NCI-H2107 treated with DMSO at 0.1 percent for 48 hours (cell line): ENCODE measurements at regions not wholly inside any gene's neighbourhood (a gene's known extent, or its start where the extent isn't known, plus 50 kb on each side); places are given as distances from the start of the nearest gene placed in this dataset.

Source experiments
- DNase-seq: peaks from one replicate; lab custom pipeline; 2025; ENCODE audit not compliant: unreplicated experiment; lab: John Stamatoyannopoulos, UW

- no peak for DNase-seq
Measured at GRCh38 chr12:91974541-91975085, 171.0 kb downstream of the BTG1 start.

DNA sequence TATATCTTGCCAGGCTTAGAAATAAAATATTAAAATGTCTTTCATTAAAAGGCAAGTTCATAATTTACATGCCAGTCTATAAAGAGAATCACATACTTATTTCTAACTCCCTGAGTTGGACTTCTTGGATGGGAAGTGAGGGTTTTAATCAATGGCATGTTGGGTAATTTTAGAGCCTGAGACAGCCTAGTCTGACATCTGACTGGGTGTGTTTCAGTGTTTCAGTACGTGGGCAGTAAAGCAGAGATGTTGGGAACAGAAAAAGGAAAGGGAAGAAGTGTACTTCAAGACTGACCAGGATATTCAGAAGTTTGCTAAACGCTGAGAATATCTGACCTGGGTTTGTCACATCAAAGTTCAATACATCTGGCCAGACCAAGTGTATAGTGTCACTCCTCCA, 171.8 kb downstream of the BTG1 start:
- no peak for DNase-seq

GRCh38 chr12:91972896-91973295, 172.8 kb downstream of the BTG1 start:
- DNase-seq, result no peak

- no peak for DNase-seq
Measured at GRCh38 chr12:91968777-91969171, 176.9 kb downstream of the BTG1 start.

- no peak for DNase-seq
Measured at GRCh38 chr12:91968076-91968776, 177.4 kb downstream of the BTG1 start.

DNA sequence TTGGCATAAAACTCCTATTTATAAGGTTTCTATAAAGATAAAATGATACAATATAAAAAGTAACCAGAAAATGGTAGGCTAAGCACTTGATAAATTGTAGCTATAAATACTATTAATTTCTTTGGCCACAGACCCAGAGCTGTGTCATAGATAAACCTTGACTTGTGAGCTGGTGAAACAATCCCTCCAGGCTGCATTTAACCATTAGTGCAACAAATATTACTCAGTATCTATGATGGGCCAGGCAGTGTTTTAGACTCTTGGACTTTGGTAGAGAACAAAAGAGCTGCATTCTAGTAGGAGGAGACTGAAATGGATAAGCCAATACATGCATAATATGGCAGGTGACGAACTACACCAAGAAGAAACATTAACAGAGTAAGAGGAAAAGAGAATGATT, 178.1 kb downstream of the BTG1 start:
- DNase-seq, result no peak

GRCh38 chr12:91965781-91966180, 179.9 kb downstream of the BTG1 start:
- no peak for DNase-seq

DNA sequence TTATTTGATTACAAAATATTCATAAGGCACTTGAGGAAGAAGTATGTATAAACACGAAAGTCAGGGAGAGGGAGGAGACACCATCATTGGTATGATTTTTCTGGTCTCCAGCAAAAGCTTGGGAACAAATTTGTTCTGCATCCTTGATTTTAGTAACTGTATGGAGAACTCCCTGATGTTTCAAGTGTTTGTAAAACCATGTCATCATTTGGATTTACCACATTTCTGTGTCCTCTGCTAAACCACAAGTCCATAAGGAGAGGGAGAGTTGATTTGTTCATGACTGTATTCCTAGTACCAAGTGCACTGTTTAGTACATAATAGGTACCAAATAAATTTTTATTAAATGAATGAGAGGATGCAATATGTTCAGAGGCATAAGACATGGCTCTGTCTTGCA, 181.1 kb downstream of the BTG1 start:
- DNase-seq, result no peak

GRCh38 chr12:91959220-91959619, 186.4 kb downstream of the BTG1 start:
- DNase-seq, result no peak

DNA sequence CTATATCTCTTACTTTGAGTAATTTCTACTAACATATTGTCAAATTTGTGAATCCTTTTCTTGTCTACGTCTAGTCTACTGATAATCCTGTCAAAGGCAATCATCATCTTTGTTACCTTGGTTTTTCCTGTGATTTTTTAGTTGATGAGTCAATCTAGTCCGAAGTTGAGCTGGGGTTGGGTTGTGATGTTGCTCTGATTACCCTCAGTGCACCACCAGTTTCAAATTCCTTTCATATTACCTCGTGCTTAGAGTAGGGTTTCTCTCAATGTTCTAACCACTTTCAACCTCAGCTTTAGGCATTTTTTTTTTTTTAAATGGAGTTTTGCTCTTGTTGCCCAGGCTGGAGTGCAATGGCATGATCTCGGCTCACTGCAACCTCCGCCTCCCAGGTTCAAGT, 186.8 kb downstream of the BTG1 start:
- DNase-seq, result no peak

DNA sequence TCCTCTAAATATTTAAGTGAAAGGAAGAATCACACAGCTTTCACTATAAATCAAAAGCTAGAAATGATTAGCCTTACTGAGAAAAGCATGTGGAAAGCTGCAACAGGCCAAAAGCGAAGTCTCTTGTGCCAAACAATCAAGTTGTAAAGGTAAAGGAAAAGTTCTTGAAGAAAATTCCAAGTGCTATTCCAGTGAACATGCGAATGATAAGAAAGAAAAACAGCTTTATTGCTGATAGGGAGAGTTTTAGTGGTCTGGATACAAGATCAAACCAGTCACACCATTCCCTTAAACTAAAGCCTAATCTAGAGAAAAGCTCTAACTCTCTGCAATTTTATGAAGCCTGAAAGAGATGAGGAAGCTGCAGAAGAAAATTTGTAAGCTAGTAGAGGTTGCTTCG, 190.9 kb downstream of the BTG1 start:
- no peak for DNase-seq

GRCh38 chr12:91954326-91954725, 191.3 kb downstream of the BTG1 start:
- DNase-seq, result no peak

DNA sequence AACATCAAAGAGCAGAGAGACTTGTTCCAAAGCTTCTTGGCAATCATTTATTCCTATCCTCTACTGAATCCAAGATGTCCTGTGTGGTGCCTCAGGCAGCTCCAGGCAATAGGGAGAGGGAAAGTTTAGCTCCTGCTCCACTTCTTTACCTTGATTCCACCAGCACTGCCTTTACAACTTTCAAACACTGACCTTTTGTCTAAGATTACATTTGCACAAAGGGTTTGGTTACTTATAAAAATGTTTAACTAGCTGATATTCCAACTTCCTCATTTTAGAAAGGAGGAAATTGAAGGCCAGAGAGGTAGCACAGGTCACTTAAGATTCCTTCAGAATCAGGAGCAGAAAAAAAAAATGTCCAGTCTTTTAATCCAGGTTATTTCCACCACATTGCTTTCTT, 192.7 kb downstream of the BTG1 start:
- no peak for DNase-seq

- DNase-seq, result no peak
Measured at GRCh38 chr12:91951571-91951970, 194.1 kb downstream of the BTG1 start.

GRCh38 chr12:91948504-91948903, 197.1 kb downstream of the BTG1 start:
- no peak for DNase-seq

DNA sequence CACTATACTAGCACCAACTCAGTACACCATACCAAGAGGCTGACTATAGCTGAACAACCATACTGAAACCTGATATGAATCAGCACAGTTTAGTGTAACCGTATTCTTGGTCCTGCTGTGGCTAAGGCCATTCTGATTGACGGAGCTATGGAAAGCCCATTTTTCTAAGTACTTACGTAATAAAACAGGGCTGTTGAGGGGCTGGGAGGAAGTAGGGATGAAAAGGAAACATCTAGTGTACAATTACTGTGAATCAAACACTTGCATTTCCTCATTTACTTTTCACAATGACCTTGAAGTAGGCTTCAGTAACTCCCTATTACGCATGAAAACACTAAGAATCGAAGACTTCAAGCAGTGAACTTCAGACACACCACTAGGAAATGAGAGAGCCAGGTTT, 198.2 kb downstream of the BTG1 start:
- no peak for DNase-seq

- no peak for DNase-seq
Measured at GRCh38 chr12:91944637-91945036, 201.0 kb downstream of the BTG1 start.

DNA sequence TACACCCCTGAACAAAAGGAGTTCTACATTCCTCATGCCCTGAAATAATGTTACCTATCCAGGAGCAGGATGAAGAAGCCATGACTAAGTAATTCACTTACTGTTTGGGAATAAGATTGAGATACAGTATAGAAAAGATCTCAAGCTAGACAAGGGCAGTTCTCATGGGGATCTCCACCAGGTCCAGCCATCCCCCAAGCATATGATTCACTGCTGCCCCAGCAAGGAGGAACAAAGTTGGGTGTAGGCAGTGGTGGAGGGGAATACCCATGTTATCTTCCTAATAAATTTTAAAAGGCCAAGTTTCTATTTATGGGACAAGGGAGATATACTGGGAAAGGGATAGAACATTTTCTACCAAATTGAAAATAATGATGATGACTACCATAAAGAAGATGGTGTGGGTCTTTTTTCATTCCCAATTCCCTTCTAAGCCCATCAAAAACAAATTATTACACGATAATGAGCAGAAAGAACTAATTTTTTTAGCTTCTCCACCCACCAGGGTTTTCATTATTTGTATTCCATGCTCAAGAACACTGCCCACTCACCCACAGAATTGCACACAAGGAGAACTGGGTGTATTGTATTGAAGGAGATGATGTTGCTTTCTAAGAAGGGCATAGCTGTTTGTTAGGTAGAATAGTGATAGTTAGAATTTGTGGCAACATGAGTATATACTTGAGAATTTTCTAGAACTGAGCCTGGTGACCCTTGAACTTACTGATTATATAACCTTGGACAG, 204.6 kb downstream of the BTG1 start:
- no peak for DNase-seq

GRCh38 chr12:91940322-91940721, 205.3 kb downstream of the BTG1 start:
- DNase-seq, result no peak

DNA sequence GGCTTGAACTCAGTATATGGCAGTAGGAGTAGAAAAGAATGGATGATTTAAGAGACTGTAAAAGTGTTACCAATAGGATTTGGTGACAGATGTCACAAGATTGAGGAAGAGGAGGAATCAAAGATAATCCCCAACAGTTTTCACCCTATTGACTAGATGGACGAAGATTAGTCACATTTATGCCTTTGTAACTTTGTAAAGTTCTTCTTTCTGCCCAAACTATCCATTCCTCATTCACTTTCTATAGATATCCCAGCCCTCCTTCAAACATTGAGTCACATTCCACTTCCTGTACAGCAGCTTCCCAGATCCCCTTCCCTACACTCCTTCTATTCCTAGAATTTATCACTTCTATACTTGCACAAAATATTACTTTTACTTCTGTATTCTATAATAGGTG, 207.9 kb downstream of the BTG1 start:
- DNase-seq, result no peak

DNA sequence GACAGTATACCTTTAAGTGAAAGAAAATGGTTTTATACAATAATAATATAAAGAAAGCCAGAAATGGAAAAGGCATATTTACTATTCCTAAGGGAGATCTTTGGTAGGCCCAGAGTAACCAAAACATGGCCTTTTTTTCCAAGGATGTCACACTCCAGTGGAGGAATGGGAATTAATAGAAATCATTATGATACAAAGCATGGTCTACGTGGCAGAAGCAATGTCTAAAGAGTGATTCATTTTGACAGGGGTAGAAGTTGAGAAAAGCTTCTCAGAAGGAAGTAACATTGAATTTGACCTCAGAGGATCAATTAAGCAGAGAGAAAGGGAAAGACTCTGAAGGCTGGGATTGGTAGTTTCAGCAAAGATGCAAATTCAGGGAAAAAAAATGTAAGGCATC, 208.6 kb downstream of the BTG1 start:
- no peak for DNase-seq

GRCh38 chr12:91935296-91935695, 210.3 kb downstream of the BTG1 start:
- no peak for DNase-seq

GRCh38 chr12:91931111-91931510, 214.5 kb downstream of the BTG1 start:
- no peak for DNase-seq
